H4 (cell line): ENCODE measurements at regions not wholly inside any gene's neighbourhood (a gene's known extent, or its start where the extent isn't known, plus 50 kb on each side); places are given as distances from the start of the nearest gene placed in this dataset.

Experiments used
- DNase-seq: peaks from one replicate; pipeline ENCODE4 v3.0.0-alpha.2; 2015; ENCODE audit warnings: low spot score

DNA sequence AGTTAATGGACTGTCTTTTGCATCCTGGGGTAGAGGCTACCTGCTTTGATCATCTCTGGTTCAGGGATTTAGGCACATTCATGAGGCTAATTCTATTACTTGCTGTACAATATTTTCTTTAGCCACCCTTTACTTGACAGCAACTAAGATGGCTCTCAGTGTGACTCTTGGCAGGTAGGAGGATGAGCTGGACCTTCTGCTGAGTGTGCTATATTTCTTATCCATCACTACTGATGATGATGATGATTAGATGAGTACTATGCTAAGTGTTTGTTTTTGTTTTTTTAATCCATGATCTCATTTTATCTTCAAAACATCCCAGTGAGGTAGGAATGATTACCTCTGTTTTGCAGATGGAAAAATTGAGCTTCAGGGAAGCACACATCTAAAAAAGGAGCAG is 152.8 kb upstream of the WSCD2 start:
- DNase-seq = no peak

DNA sequence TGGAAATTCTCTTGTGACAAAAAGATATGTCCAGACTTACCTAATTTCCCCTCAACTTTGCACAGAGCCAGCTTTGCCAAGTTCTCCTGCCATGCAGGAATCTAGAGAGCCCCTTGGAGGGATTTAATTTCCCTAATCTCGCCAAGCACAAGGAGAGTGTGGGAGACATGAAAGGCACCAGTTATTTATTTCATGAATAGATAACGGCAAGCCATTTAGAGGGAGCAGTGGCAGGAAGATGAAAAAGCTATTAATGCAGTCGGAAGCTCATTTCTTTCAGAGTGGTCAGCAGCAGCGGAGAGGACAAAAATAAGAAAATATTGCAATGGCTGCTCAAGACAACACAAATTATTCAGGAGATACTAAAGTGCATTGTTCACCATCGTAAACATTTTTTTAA is 150.9 kb upstream of the WSCD2 start:
- DNase-seq = no peak

DNA sequence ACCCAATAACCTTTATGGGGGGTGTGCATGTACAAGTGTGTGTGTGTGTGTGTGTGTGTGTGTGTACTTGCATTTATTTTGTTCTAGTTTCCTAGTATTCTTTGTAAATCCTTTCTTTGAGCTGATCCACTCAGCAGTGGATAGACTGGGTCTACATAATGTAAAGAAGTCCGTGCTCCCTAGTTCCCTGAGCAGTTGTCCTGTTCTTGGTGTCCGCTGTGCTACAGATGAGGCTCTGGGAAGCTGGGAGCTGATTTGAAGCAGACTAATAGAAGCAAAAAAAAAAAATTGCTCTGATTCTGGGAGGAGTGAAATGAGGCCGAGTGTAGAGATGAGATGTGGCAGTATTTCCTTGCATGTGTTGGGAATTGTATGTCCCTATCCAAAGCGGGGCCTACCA is 150.4 kb upstream of the WSCD2 start:
- no peak for DNase-seq

DNA sequence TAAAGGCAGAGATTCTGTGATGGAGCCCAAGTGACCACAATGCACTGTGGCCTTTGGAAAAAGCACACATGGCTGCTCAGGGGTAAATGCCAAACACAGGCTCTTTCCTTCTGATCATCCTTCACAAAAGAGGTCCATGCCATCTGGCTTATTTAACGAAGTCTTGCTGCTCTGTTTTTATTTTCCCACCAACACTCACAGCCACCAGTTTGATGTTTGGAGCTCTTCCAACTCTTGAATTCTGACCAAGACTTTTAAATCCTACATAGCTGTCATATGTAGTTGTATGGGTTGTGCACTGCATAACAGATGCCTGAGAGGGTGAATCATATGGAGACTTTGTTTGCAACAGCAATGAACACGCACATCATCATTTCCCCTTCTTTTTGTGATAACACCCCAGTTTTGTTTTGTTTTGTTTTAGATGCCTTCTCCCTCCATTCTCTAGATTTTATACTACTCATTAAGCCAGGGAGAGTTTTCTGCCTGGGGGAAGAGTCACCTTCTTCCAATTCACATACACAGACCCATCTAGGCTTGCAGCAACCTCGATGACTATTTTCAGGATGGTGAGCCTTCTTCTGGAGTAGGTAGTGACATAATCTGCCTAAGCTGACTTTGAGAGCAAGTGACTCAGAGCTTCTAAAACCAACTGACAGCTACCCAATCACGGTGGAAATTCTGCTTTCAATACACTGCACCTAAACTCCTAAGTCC is 145.2 kb upstream of the WSCD2 start:
- no peak for DNase-seq

DNA sequence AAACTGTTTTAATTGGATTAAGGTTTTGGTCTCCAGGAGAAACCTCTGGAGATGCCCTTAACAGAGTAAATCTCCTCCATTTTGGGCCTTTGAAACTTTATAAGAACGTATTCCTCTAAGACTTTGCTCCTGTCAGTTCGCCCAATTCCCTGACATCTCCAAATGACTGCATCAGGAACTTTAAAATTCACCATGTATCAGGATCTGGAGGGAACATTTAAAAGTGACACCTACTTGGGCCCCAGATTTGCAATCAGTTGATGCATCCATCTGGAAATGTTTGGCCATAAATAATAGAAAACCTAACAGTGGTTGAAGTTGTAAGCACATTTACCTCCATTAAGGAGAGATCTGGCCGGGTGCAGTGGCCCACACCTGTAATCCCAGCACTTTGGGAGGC is 144.1 kb upstream of the WSCD2 start:
- DNase-seq = no peak

DNA sequence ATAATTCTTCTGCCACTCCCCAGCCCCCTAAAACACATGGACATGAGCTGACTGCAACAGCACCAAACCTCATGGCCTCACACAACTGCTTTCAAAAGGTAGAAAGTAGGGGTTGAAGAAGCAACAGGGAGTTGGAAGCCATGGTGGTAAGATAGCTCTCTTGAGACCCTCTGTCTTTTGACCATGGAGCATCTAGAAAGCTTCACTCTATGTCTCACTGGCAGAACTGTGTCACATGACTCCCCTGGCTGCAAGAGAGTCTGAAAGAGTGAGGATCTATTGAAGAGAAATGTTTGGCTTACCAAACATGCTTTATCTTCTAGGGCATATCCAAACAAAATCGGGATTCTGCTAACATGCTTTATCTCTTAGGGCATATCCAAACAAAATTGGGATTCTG is 142.9 kb upstream of the WSCD2 start:
- DNase-seq = no peak

DNA sequence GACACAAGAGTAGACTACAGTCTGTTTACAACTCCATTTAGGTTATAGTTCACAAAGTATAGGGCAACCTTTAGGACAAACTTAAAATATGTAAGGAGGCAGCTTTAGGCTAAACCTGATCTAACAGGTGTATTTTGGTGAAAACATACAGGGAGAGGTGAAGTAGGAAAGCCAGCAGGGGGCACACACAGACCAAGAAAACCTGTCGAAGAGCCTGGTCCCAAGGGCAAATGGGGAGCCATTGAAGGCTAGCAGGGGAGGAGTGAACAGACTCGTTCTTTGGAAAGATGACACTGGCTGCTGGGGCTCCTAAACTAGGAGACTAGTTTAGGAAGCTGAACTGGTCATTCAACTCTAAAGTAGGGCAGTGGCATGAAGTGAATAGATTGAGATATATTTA is 138.8 kb upstream of the WSCD2 start:
- DNase-seq = peak; percentile 17

DNA sequence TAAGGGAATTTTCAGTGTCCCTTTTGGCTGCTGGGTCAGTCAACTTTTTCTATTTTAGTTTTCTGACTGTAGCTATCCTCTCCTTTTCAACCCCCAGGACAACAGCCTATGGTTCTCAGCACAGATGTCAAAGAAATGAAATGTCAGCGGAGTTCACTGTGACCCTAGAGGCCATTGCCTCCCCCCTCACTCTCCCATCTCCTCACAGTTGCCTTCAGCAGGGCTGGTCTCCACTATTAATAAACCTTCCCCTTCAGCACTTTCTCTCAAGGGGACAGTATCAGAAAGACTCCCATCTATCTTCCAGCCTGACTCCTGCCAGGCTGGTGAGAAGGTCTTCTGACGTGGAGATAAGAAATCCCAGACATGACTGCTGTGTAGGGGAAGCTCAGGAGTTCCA is 137.1 kb upstream of the WSCD2 start:
- DNase-seq = no peak

DNA sequence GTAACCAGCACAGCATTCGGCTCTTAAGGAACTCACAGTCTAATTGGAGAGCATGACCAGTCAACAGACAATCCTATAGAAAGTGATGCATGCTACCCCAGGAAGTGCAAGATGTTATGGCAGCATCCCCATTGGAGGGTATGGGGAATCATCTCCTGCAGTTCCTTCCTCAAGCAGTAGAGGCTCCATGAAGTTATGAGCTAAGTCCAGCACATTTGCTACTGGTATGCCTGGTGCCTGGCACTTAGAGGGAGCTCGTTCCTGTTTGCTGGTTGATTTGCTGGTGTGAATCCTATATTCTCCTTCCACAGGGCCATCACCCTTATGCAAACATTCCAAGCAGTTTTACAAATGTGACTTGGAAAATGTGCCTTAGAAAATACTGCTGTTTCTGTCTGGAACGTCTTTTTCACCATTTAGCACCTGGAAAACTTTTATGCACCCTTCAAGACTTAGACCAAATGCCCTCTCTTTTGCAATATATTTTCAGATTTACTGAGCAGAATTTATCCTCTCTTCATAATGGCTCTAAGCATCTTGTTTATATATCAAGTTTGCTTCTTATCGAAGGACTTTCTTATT is 136.1 kb upstream of the WSCD2 start:
- peak; percentile 62 for DNase-seq

DNA sequence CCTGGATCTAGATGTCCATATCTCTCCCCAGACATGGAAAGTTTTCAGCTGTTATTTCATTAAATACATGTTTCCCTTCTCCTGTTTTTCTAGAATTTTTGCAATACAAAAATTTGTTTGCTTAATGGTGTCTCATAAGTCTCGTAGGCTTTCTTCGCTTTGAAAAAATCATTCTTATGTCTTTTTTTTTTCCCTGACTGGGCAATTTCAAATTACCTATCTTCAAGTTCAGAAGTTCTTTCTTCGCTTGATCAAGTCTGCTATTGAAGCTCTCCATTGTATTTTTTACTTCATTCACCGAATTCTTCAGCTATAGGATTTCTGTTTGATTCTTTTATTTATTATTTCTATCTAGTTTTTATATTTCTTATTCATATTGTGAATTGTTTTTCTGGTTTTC is 130.2 kb upstream of the WSCD2 start:
- DNase-seq = no peak

DNA sequence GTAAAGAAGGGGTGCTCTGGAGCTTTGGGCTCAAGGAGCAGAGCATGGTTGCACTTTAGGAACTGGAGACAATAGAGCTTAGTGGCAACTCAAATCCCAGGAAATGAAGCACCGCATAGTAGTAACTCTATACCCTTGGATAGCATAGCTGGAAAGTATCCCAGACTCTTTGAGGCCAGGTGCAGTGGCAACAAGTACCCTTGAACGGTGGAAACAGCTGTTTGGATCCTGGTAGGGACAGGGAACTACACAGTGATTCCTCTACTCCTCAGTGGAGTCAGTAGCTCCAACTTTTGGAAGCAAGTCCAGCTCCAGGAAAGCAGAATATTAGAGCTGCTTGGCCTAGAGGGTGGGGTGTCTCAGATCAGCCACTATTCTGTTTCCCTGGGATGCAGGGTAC is 129.0 kb upstream of the WSCD2 start:
- DNase-seq = no peak

DNA sequence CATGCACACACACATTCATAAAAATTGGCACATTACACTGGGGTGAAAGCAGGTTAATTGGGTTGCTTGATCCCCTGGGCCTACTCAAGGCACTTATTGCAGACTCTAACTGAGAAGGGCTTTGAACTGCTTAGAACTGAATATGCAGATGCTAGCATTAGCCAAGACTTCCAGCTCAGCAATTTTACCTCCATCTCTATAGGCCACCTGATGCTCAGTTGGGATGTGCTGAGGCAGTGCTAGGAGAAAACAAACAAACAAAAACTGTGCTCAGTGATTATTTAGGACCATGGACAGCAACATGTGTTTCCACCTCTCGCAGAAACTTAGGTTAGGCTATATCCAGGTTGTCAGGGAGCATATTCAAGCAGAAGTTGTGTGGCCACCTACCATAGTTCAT is 124.8 kb upstream of the WSCD2 start:
- no peak for DNase-seq

DNA sequence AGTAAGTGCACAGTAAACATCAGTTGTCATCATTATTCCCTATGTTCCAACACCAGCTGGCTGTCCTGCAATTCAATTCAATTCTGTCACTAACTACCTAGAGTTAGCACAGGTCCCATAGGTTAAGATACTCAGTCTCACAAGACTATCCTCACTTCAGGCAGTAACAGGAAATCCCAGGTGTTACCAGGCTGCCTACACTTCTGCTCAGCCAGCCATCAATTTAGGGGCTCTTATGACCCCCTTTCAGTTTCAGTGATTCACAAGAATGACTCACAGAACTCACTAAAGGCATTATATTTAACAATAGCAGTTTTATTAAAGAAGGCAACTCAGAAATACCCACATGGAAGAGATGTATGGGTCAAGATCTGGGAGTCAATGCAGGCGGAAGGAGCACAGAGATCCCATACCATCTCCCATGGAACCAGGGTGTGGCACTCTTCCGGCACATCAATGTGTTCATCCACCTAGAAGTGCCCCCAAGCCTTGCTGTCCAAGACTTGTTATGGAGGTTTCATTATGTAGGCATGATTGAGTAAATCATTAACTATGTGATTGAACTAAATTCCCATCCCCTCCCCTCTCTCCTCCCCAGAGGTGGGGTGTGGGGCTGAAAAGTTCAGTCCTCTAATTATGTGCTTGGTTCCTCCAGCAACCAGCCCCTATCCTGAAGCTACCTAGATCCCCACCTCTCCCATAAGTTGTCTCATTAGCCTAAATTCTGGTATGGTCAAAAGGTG is 120.8 kb upstream of the WSCD2 start:
- DNase-seq = no peak

DNA sequence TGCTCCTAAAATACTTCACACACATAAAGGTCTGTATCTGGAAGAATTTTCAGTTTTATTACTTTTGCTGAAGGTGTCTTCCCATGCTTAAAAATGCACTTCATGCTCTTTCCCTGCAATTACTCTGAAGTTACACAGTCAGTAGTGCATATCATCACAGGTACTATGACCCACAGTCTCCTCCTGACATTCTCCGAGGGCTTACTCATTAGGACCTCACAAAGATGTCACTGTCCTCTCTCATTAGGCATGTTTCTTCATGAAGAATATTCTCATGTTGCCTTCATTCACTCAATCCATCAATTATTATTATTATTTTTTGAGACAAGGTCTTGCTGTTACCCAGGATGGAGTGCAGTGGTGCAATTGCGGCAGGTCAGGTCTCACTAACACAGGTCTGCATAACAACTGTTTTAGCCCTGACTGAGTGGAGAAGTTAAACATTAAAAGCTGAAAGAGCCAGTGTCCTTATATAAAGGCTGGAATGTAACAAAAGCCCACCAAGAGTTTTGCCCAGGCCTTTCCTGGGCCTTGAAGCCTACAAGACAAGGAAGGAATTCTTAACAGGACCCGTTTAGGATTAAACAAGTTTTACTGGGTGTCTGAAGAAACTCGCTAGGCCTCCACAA is 119.5 kb upstream of the WSCD2 start:
- DNase-seq = no peak

DNA sequence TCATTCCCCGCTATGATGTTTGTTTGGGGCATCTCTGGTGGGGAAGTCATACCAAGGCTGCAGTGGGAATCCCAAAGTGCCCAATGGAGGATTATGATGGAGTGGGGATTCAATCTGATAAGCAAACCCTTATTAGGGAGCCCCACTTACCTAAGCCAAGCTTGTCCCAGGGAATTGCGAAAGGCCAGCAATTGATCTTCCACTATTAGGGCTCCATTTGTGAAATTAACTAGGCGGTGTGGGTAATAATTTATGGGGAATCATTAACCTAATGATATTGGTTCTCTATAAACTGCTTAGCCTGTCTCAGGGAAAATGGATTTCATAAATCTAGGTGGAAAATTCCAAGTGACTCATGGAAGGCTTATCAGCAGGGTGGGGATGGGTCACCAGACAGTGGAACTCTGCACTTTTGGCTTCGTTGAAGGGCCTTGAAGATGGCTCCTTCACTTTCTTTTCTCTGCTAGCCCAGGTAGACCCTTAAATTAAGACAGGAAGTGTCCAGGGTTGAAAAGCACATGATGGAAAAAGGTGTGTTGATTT is 113.0 kb upstream of the WSCD2 start:
- DNase-seq = no peak

DNA sequence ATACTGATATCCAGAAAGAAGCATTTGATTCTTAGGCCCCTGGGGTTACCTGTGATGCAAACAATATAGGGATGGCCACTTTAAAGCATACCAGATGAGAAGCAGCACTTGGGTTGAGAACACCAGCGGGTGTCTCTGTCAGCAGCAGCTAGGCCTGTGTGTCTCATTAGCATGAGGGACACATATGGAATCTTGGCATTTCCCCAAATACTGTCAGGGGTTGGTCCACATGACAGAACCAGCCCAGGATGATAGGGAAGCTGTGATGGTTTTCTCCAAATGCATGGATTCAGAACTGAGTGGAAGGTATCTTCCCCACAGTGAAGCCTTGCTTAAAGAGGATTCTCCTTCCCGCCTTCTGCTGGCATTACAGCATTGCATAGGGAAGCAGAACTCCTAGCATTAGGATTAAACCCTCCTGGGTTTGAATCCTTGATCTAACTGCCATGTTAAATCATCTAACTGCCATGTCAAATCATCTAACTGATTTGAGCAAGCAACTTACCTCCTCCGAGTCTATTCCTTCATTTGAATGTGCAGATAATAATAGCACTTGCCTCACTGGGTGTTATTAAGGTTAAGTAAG is 111.5 kb upstream of the WSCD2 start:
- DNase-seq = no peak

DNA sequence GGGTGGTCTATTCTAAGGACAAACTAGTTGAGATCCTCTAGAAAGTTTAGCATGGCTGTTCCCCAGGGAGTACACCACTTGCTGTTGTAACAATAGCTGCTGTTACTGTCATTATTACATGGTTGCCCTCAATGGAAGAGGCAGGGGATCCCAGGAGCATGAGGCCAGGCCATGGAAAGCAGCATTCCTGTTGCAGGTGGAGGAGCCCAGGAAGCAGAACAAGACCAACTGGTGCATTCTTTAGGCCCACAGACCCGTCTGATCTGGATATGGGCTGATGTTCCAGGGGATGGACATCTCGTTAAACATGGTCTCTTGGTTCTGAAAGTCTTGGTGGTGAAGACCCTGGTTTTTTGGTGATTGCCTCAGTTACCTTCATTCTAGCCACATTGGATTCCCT is 109.2 kb upstream of the WSCD2 start:
- DNase-seq = no peak

DNA sequence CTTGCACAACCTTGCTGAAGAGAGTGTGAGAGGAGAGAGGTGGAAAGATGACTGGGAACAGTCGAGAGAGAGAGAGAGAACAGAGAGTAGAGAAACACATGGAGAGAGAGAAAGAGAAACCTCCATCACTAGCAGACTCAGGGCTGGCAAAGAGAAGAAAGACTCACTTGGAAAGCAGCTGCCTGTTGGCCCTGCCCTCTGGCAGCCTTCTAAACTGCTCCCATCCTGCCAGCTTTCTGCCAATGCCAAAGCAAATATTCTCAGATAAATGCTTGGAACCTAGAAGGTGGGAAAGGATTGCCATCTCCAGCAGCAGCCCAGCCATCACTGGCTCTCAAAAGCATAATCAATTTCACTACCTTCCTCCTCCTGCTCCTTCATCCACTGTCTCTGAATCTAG is 107.9 kb upstream of the WSCD2 start:
- DNase-seq = no peak

DNA sequence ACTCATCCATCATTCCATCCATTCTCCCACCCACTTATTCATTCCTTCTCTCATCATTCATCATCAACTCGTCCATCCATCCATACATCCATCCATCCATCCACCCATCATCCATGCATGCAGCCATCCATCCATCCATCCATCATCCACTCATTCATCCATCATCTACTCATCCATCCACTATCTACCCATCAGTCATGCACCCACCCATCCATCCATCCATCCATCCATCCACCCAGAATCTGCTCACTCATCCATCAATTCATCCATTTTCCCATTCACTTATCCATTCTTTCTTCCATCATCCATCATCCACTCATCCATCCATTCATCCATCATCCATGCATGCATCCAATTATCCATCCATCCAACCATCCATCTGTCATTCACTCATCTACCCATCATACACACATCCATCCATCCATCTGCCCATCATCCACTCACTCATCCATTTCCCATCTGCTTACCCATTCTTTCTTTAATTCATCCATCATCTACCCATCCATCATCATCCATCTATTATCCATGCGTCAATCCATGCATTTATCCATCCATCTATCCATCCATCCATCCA is 107.1 kb upstream of the WSCD2 start:
- no peak for DNase-seq

DNA sequence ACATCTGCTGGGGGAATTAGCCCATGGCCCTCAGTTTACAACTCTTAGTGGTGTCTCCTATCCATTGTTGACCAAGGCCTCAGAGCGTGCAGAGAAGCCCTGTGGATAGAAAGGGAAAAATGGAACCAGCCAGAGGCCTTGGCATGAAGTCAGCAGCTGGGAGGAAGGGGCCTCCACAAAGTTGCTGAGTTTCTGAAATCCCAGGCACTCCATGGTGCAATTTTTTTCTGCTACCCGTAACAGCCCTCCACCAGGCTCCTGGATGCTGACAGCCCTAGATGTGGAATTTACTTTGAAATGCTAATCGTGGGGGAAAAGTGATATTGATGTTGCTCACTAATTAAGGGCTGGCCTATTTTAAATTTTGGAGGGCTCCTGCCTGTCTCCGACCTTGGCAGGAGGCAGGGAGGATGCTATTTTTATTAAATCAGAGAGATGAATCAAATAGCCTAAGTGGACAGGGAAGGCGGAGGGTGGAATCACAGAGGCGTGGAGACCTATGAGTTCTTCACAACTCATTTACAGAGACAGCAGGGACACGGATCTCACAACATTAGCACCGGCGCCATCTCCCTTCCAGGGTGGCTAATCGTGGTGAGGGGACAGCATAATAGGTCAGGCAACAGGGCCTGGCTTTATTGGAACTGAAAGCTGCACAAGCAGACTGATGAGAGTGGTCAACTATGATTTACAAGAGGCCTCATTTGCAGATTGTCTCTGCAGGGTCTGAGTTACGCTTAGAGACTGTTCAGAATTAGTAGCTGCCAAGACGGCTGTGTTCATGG is 99.8 kb upstream of the WSCD2 start:
- no peak for DNase-seq

DNA sequence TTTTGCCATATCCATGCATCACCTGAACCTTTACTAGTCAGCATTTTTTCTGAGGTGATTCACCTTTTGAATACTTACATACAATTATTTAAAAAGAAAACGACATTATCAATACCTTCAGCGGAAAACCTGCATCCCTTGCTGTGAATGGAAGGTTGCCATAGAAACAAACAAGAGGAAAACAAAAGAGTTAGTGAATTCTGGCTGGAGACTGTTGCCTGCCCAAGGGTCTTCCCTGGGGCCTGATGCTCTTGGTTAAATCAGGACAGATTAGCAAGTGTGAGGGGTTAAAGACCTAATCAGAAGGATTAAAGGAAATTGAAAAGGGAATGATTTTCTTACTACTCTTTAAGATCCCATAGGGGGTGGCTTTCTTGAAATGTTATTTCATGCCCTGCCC is 96.0 kb upstream of the WSCD2 start:
- no peak for DNase-seq
